Transverse colon (tissue), 4 donors: ENCODE measurements at regions not wholly inside any gene's neighbourhood (a gene's known extent, or its start where the extent isn't known, plus 50 kb on each side); places are given as distances from the start of the nearest gene placed in this dataset.

Experiments used
- DNase-seq: peaks from one replicate; pipeline ENCODE4 v3.0.0-alpha.2; 2019
- H3K27ac ChIP-seq, 4 donors: fragments of 200-600 bp; sonication (generic); 2 replicates each; pipeline ENCODE4 v1.5.1; 2016 to 2018; ENCODE audit warnings: inconsistent platforms in 4 of 4
- H3K27me3 ChIP-seq: fragments of 200-600 bp; sonication (generic); 2 replicates; pipeline ENCODE4 v1.5.1; 2017; ENCODE audit warnings: inconsistent platforms
- H3K36me3 ChIP-seq, 4 donors: fragments of 200-600 bp; sonication (generic); 2 replicates each; pipeline ENCODE4 v1.5.1; 2017 to 2019; ENCODE audit warnings: inconsistent platforms in 4 of 4
- H3K4me1 ChIP-seq, 4 donors: fragments of 200-600 bp; sonication (generic); 2 replicates each; pipeline ENCODE4 v1.5.1; 2017 to 2020; ENCODE audit warnings: inconsistent platforms in 4 of 4
- H3K4me3 ChIP-seq, 4 donors: fragments of 200-600 bp; sonication (generic); 1 replicate in 1 of 4; 2 replicates in 3 of 4; pipeline versions ENCODE4 v1.5.1 to v1.6.1; 2017 to 2019; ENCODE audit warnings: inconsistent platforms in 4 of 4
- H3K9me3 ChIP-seq, 2 donors: fragments of 200-600 bp; sonication (generic); 2 replicates each; pipeline ENCODE4 v1.5.1; 2017 to 2019; ENCODE audit warnings: inconsistent platforms in 2 of 2
- CTCF ChIP-seq, 5 experiments: fragments of 200-600 bp in 3 of 5; fragments of 450-650 bp in 2 of 5; sonication (generic) in 3 of 5; IDR thresholded peaks; 1 replicate in 2 of 5; 2 replicates in 3 of 5; pipeline ENCODE4 v1.5.1; 2016 to 2017; ENCODE audit warnings: antibody characterized with exemption in 5 of 5, inconsistent platforms in 3 of 5, mild to moderate bottlenecking in 2 of 5, moderate library complexity in 1 of 5
- EP300 ChIP-seq: sonication (generic); formaldehyde crosslinking; IDR thresholded peaks from one replicate; pipeline ENCODE4 v1.6.1; 2017; ENCODE audit warnings: antibody characterized with exemption, low read depth
- POLR2A ChIP-seq: fragments of 450-650 bp; IDR thresholded peaks from one replicate; pipeline ENCODE4 v1.6.1; 2016; ENCODE audit warnings: antibody characterized with exemption, mild to moderate bottlenecking, moderate library complexity
- POLR2AphosphoS5 ChIP-seq, 3 donors: sonication (generic); formaldehyde crosslinking; IDR thresholded peaks; one replicate each; pipeline ENCODE4 v1.6.1; 2016; ENCODE audit warnings: antibody characterized with exemption in 3 of 3
- WGBS, 2 donors: methylation state at CpG; one replicate each; pipeline ENCODE4 v1.1.5; 2018; ENCODE audit warnings: low coverage in 1 of 2; 5-methylcytosine and 5-hydroxymethylcytosine counted together
- in situ Hi-C, 4 donors: fragments of 200-750 bp; cut with MboI; loops; one replicate each; pipeline versions ENCODE4 v1.15.0 to v1.15.1; 2017; ENCODE audit warnings: low sequenced_read_pairs in 3 of 4, low pct_ligation_motif_present in 1 of 4, low pct_unique_long_range_greater_than_20kb in 1 of 4
- intact Hi-C: fragments of 100-400 bp; cut with DNase I; formaldehyde crosslinking; loops from one replicate; pipeline ENCODE4 v1.15.1; 2023; ENCODE audit warnings: low total_unique reads

GRCh38 chr2:22110244-22110651, 986.5 kb downstream of the TDRD15 start:
- DNase-seq: no peak

GRCh38 chr2:22124003-22124402, 1000.2 kb downstream of the TDRD15 start:
- intact Hi-C loops (no loop called here), in situ Hi-C loops (no loop called here)
- Histone ChIP-seq H3K4me1 (no peaks in the 10 kb centered on the region), H3K4me3 (no peak overlapping the region), H3K9me3 (no peaks in the 10 kb centered on the region), H3K36me3 (no peaks in the 10 kb centered on the region), H3K27ac (no peak overlapping the region), H3K27me3 (no peaks in the 10 kb centered on the region)
- WGBS, 2 donors: 43 to 44% methylated on average over 4 of the region's 4 CpGs
- no peak for DNase-seq
- no peak for TF ChIP-seq POLR2AphosphoS5 (IDR thresholded peaks at IDR 0.05)
- TF ChIP-seq POLR2A: no peak
- TF ChIP-seq EP300: no peak
- no peak for TF ChIP-seq CTCF (IDR thresholded peaks at IDR 0.05)

More at GRCh38 chr2:22110244-22110651, 986.5 kb downstream of the TDRD15 start:
- Histone ChIP-seq H3K27ac (no peak overlapping the region), H3K4me3 (no peak overlapping the region), H3K36me3 (no peaks in the 10 kb centered on the region), H3K27me3 (no peaks in the 10 kb centered on the region), H3K9me3 (peaks cover 4 to 5% of the 10 kb centered on the region in 2 donors), H3K4me1 (no peaks in the 10 kb centered on the region)
- 63% methylated on average over 3 of the region's 3 CpGs; no CpG with 5 or more reads in 1 of the 2 donors for WGBS, 2 donors
- in situ Hi-C loops: no loop called here
- intact Hi-C loops: no loop called here
- TF ChIP-seq POLR2A (no peak), EP300 (no peak), CTCF (IDR thresholded peaks at IDR 0.05) (no peak), POLR2AphosphoS5 (IDR thresholded peaks at IDR 0.05) (no peak)

GRCh38 chr2:22126106-22126505, 1002.3 kb downstream of the TDRD15 start:
- Histone ChIP-seq H3K36me3 (no peaks in the 10 kb centered on the region), H3K9me3 (peaks cover 0 to 3% of the 10 kb centered on the region in 2 donors), H3K27me3 (no peaks in the 10 kb centered on the region), H3K4me1 (no peaks in the 10 kb centered on the region), H3K4me3 (no peak overlapping the region), H3K27ac (no peak overlapping the region)
- no peak for DNase-seq
- intact Hi-C loops (no loop called here), in situ Hi-C loops (no loop called here)
- TF ChIP-seq POLR2AphosphoS5 (IDR thresholded peaks at IDR 0.05) (no peak), POLR2A (no peak), CTCF (IDR thresholded peaks at IDR 0.05) (no peak)
- WGBS, 2 donors: 80 to 87% methylated on average over 4 to 5 of the region's 5 CpGs

- H3K27me3 ChIP-seq: no peaks in the 10 kb centered on the region
- intact Hi-C loops: no loop called here
- TF ChIP-seq EP300 (no peak), CTCF (IDR thresholded peaks at IDR 0.05) (no peak), POLR2AphosphoS5 (IDR thresholded peaks at IDR 0.05) (no peak), POLR2A (no peak)
- no peak overlapping the region for H3K4me3 ChIP-seq
- no peak overlapping the region for H3K27ac ChIP-seq
- no peaks in the 10 kb centered on the region for H3K36me3 ChIP-seq
- peaks cover 0 to 3% of the 10 kb centered on the region in 2 donors for H3K9me3 ChIP-seq
- no peak for DNase-seq
- in situ Hi-C loops: no loop called here
- H3K4me1 ChIP-seq: no peaks in the 10 kb centered on the region
Observed at GRCh38 chr2:22126978-22127377, 1003.2 kb downstream of the TDRD15 start.
